H9 (cell line): ENCODE measurements at regions not wholly inside any gene's neighbourhood (a gene's known extent, or its start where the extent isn't known, plus 50 kb on each side); places are given as distances from the start of the nearest gene placed in this dataset.

Experiments
- DNase-seq: peaks from one replicate; pipeline ENCODE4 v3.0.0-alpha.2; 2017
- H2AFZ ChIP-seq: one replicate; pipeline ENCODE4 v1.6.1; 2013; ENCODE audit warnings: mild to moderate bottlenecking, low read length, control low read depth, moderate library complexity
- H2AK5ac ChIP-seq: 2 replicates; pipeline ENCODE4 v1.6.1; 2013; ENCODE audit warnings: low read length, control low read depth, mixed read lengths; ENCODE audit not compliant: insufficient read length
- H2BK120ac ChIP-seq: one replicate; pipeline ENCODE4 v1.6.1; 2013; ENCODE audit warnings: low read depth, mild to moderate bottlenecking, low read length, control low read depth, inconsistent platforms; ENCODE audit not compliant: poor library complexity, severe bottlenecking
- H2BK12ac ChIP-seq: 2 replicates; pipeline ENCODE4 v1.6.1; 2013; ENCODE audit warnings: low read length, control low read depth, mixed read lengths, low read depth; ENCODE audit not compliant: insufficient read length
- H2BK15ac ChIP-seq: 2 replicates; pipeline ENCODE4 v1.6.1; 2013; ENCODE audit warnings: low read depth, low read length, control low read depth
- H2BK20ac ChIP-seq: one replicate; pipeline ENCODE4 v1.6.1; 2013; ENCODE audit warnings: low read depth, mild to moderate bottlenecking, low read length, control low read depth, inconsistent platforms; ENCODE audit not compliant: poor library complexity, severe bottlenecking
- H2BK5ac ChIP-seq: 2 replicates; pipeline ENCODE4 v1.6.1; 2013; ENCODE audit warnings: low read length, control low read depth, mixed read lengths; ENCODE audit not compliant: insufficient read length
- H3K14ac ChIP-seq: 2 replicates; pipeline ENCODE4 v1.6.1; 2013; ENCODE audit warnings: low read length, control low read depth; ENCODE audit not compliant: insufficient read depth
- H3K18ac ChIP-seq: 2 replicates; pipeline ENCODE4 v1.6.1; 2013; ENCODE audit warnings: low read depth, mild to moderate bottlenecking, mixed read lengths, low read length, control low read depth; ENCODE audit not compliant: insufficient read length
- H3K23ac ChIP-seq: 2 replicates; pipeline ENCODE4 v1.6.1; 2013; ENCODE audit warnings: low read length, control low read depth, mixed read lengths, low read depth; ENCODE audit not compliant: insufficient read length
- H3K23me2 ChIP-seq: 2 replicates; pipeline ENCODE4 v1.6.1; 2013; ENCODE audit warnings: low read depth, mild to moderate bottlenecking, mixed read lengths, low read length, control low read depth; ENCODE audit not compliant: insufficient read length, poor library complexity, severe bottlenecking
- H3K27ac ChIP-seq: 2 replicates; pipeline ENCODE4 v1.5.1; 2013; ENCODE audit warnings: low read length, control low read depth, mixed read lengths, low read depth; ENCODE audit not compliant: insufficient read length
- H3K27me3 ChIP-seq: 2 replicates; pipeline ENCODE4 v1.6.1; 2013; ENCODE audit warnings: low read length, control low read depth, inconsistent platforms; ENCODE audit not compliant: insufficient read depth
- H3K4ac ChIP-seq: 2 replicates; pipeline ENCODE4 v1.6.1; 2013; ENCODE audit warnings: low read depth, mild to moderate bottlenecking, control low read depth, inconsistent platforms, low read length, moderate library complexity
- H3K4me1 ChIP-seq: 2 replicates; pipeline ENCODE4 v1.6.1; 2013; ENCODE audit warnings: low read length, control low read depth, inconsistent platforms; ENCODE audit not compliant: insufficient read depth
- H3K4me2 ChIP-seq: 2 replicates; pipeline ENCODE4 v1.6.1; 2013; ENCODE audit warnings: low read length, control low read depth, mixed read lengths; ENCODE audit not compliant: insufficient read length, insufficient read depth
- H3K56ac ChIP-seq: 2 replicates; pipeline ENCODE4 v1.6.1; 2013; ENCODE audit warnings: low read depth, mild to moderate bottlenecking, mixed read lengths, low read length, control low read depth; ENCODE audit not compliant: insufficient read length
- H3K79me1 ChIP-seq: 2 replicates; pipeline ENCODE4 v1.6.1; 2013; ENCODE audit warnings: low read depth, mild to moderate bottlenecking, moderate library complexity, low read length, control low read depth, inconsistent platforms; ENCODE audit not compliant: insufficient read depth, poor library complexity, severe bottlenecking
- H3K79me2 ChIP-seq: 2 replicates; pipeline ENCODE4 v1.6.1; 2013; ENCODE audit warnings: low read length, control low read depth, inconsistent platforms; ENCODE audit not compliant: insufficient read depth
- H3K9ac ChIP-seq: 2 replicates; pipeline ENCODE4 v1.6.1; 2013; ENCODE audit warnings: low read length, control low read depth, mixed read lengths; ENCODE audit not compliant: insufficient read length; ENCODE audit errors: extremely low read depth
- H3K9me3 ChIP-seq: one replicate; pipeline ENCODE4 v1.6.1; 2013; ENCODE audit warnings: low read depth, low read length, inconsistent platforms; ENCODE audit not compliant: control insufficient read depth
- H3T11ph ChIP-seq: one replicate; pipeline ENCODE4 v1.6.1; 2013; ENCODE audit warnings: mild to moderate bottlenecking, low read length, control low read depth, inconsistent platforms
- H4K20me1 ChIP-seq: one replicate; pipeline ENCODE4 v1.6.1; 2013; ENCODE audit not compliant: control insufficient read depth, insufficient read length, insufficient read depth
- H4K5ac ChIP-seq: 2 replicates; pipeline ENCODE4 v1.6.1; 2013; ENCODE audit warnings: low read depth, mild to moderate bottlenecking, mixed read lengths, low read length, control low read depth; ENCODE audit not compliant: insufficient read length
- H4K8ac ChIP-seq: replicated peaks from 2 replicates; pipeline ENCODE4 v1.6.1; 2013; ENCODE audit warnings: low read length, control low read depth, mixed read lengths, low read depth; ENCODE audit not compliant: insufficient read length
- H4K91ac ChIP-seq: 2 replicates; pipeline ENCODE4 v1.6.1; 2013; ENCODE audit warnings: low read depth, mild to moderate bottlenecking, moderate library complexity, mixed read lengths, low read length, control low read depth; ENCODE audit not compliant: insufficient read length
- H3K27ac Mint-ChIP-seq, 3 experiments: 2 replicates in 2 of 3; 3 replicates in 1 of 3; pipeline ENCODE4 v1.8.0; 2020 to 2021; ENCODE audit warnings: mixed read lengths in 3 of 3, mild to moderate bottlenecking in 1 of 3, moderate library complexity in 1 of 3
- H3K27me3 Mint-ChIP-seq: 2 replicates; pipeline ENCODE4 v1.8.0; 2021; ENCODE audit warnings: low read depth, mild to moderate bottlenecking, moderate library complexity, mixed read lengths
- H3K36me3 Mint-ChIP-seq, 3 experiments: 2 replicates in 2 of 3; 3 replicates in 1 of 3; pipeline ENCODE4 v1.8.0; 2020 to 2021; ENCODE audit warnings: low read depth in 3 of 3, mixed read lengths in 3 of 3; ENCODE audit not compliant: insufficient read depth in 1 of 3
- H3K4me1 Mint-ChIP-seq, 2 experiments: 2 replicates each; pipeline ENCODE4 v1.8.0; 2020; ENCODE audit warnings: mixed read lengths in 2 of 2
- H3K4me3 Mint-ChIP-seq, 2 experiments: 2 replicates in 1 of 2; 3 replicates in 1 of 2; pipeline ENCODE4 v1.8.0; 2020 to 2021; ENCODE audit warnings: mild to moderate bottlenecking in 2 of 2, mixed read lengths in 2 of 2, moderate library complexity in 1 of 2
- H3K9me3 Mint-ChIP-seq, 2 experiments: 2 replicates in 1 of 2; 3 replicates in 1 of 2; pipeline ENCODE4 v1.8.0; 2020; ENCODE audit warnings: mild to moderate bottlenecking in 2 of 2, mixed read lengths in 2 of 2, moderate library complexity in 1 of 2
- WGBS: extraction: QIAGEN DNeasy Blood & Tissue Kit; methylation state at CpG from one replicate; pipeline ENCODE4 v1.1.7; 2013; ENCODE audit warnings: missing lambda C conversion rate, low lambda C conversion rate, mixed read lengths; ENCODE audit not compliant: insufficient read length; ENCODE audit errors: extremely low coverage; 5-methylcytosine and 5-hydroxymethylcytosine counted together
- TF ChIP-seq, protein P1 (sequence below): fragments of 200-600 bp; sonication (generic); conservative IDR thresholded peaks from 3 replicates; pipeline ENCODE4 v1.8.0; 2021; ENCODE audit warnings: antibody characterized with exemption, mild to moderate bottlenecking

DNA sequence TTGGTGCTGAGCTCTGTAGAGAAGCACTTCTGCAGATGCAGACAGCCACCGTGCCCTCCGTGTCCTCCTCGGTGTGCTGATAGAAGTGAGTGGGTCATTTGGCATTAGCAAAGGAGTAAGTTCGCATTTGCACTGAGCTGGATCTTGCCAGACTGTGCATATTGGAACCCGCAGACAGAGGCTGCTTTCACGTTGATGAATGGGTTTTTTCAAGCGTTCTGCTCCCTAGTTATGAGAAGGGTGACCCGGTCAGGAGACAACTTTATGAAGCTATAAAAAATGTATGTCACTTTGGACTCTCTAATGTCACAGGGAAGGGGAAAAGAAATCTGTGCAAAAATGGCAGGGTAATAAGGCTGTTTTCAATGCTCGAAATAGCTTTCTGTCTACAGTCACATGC, 739.4 kb downstream of the MCTP2 start:
- Histone ChIP-seq H3K79me1 (no peaks in the 10 kb centered on the region), H3K27ac (no peak overlapping the region), H3K4me2 (no peak overlapping the region), H4K8ac (no peak overlapping the region), H3K23me2 (no peaks in the 10 kb centered on the region), H3K27me3 (no peaks in the 10 kb centered on the region), H2AFZ (no peak overlapping the region), H2BK15ac (no peak overlapping the region), H2BK5ac (no peak overlapping the region), H2BK12ac (no peak overlapping the region), H3T11ph (no peak overlapping the region), H2BK20ac (no peak overlapping the region), H4K20me1 (no peaks in the 10 kb centered on the region), H3K14ac (no peak overlapping the region), H3K4me1 (no peaks in the 10 kb centered on the region), H2BK120ac (no peak overlapping the region), H3K9ac (no peak overlapping the region), H3K9me3 (no peaks in the 10 kb centered on the region), H2AK5ac (no peak overlapping the region), H4K91ac (no peak overlapping the region), H4K5ac (no peak overlapping the region), H3K79me2 (no peaks in the 10 kb centered on the region), H3K18ac (no peak overlapping the region), H3K4ac (no peak overlapping the region), H3K23ac (no peak overlapping the region), H3K56ac (no peak overlapping the region)
- Mint-ChIP-seq H3K36me3 (peaks cover 0 to 4% (median 2%) of the 10 kb centered on the region in 3 experiments; a peak in 2 of 7 replicates), H3K27me3 (no peaks in the 10 kb centered on the region), H3K27ac (no peak overlapping the region), H3K4me3 (no peak overlapping the region), H3K9me3 (peaks cover 0 to 4% of the 10 kb centered on the region in 2 experiments; a peak in 1 of 5 replicates), H3K4me1 (peaks cover 12 to 13% of the 10 kb centered on the region in 2 experiments)
- TF ChIP-seq, protein P1, sequence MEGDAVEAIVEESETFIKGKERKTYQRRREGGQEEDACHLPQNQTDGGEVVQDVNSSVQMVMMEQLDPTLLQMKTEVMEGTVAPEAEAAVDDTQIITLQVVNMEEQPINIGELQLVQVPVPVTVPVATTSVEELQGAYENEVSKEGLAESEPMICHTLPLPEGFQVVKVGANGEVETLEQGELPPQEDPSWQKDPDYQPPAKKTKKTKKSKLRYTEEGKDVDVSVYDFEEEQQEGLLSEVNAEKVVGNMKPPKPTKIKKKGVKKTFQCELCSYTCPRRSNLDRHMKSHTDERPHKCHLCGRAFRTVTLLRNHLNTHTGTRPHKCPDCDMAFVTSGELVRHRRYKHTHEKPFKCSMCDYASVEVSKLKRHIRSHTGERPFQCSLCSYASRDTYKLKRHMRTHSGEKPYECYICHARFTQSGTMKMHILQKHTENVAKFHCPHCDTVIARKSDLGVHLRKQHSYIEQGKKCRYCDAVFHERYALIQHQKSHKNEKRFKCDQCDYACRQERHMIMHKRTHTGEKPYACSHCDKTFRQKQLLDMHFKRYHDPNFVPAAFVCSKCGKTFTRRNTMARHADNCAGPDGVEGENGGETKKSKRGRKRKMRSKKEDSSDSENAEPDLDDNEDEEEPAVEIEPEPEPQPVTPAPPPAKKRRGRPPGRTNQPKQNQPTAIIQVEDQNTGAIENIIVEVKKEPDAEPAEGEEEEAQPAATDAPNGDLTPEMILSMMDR: no peak
- WGBS: no CpG with 5 or more reads among the region's 9 CpGs
- no peak for DNase-seq
